ENCODE measurements at regions not wholly inside any gene's neighbourhood (a gene's known extent, or its start where the extent isn't known, plus 50 kb on each side); places are given as distances from the start of the nearest gene placed in this dataset.

DNA sequence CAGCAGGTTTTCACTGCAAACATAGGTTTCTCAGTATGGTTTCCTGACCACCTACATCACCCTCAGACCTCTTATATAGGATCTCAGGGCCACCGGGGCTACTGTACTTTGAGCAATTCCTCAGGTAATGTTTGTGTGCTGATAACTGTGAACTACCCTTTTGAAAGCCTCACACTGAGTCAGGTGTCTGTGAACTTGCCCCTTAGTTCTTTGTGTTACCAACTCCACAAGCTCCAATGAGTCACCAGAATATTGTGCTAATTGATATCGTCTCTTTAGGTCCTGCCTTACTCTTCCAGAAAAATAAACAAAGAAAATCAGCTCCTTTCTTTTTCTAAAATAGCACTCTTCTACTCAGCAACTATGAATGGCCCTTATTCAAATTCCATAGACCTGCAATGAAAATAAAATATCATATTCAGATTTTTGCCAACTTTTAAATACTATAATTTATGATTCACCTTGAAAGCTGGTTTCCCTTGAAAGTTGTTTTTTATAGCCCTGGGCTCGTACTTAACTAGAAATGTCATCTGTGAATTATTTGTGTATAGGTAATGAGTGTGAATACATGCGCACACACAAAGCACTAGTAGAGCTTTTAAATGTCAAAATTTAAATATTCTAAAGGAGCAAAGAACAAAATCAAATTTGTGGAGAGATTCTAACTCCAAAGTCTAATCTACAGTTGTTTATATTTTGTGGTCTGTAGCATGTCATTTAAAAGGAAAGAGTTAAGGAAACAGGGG is 88.1 kb upstream of the WARS2 start:
- TF ChIP-seq, protein P1, sequence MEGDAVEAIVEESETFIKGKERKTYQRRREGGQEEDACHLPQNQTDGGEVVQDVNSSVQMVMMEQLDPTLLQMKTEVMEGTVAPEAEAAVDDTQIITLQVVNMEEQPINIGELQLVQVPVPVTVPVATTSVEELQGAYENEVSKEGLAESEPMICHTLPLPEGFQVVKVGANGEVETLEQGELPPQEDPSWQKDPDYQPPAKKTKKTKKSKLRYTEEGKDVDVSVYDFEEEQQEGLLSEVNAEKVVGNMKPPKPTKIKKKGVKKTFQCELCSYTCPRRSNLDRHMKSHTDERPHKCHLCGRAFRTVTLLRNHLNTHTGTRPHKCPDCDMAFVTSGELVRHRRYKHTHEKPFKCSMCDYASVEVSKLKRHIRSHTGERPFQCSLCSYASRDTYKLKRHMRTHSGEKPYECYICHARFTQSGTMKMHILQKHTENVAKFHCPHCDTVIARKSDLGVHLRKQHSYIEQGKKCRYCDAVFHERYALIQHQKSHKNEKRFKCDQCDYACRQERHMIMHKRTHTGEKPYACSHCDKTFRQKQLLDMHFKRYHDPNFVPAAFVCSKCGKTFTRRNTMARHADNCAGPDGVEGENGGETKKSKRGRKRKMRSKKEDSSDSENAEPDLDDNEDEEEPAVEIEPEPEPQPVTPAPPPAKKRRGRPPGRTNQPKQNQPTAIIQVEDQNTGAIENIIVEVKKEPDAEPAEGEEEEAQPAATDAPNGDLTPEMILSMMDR (IDR thresholded peaks at IDR 0.05; ENCODE audit: insufficient read depth, low read length), result no peak
- TF ChIP-seq POLR2AphosphoS5 (IDR thresholded peaks at IDR 0.05; ENCODE audit: low read depth), result no peak

Measured in HL-60 (cell line).